ENCODE measurements at regions not wholly inside any gene's neighbourhood (a gene's known extent, or its start where the extent isn't known, plus 50 kb on each side); places are given as distances from the start of the nearest gene placed in this dataset.

DNA sequence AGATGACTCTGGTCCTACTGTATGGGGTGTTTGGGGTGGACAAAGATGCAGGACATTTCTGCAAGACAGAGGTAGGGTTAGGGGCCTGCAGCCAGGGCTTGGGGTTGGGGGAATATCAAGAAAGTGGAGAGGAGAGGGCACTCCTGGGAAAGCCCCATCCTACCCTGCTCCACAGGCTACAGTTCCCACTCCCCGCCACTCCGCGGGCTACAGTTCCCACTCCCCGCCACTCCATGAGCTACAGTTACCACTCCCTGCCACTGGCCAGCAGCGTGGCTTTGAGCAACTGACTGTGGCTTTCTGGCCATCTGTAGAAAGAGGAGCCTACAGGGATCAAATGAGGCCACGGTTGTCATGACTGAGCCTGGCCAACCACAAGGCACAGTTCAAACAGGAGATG, 93.8 kb upstream of the GRIK3 start:
- no peak for DNase-seq (ENCODE audit: low read depth in 2 of 2)

DNA sequence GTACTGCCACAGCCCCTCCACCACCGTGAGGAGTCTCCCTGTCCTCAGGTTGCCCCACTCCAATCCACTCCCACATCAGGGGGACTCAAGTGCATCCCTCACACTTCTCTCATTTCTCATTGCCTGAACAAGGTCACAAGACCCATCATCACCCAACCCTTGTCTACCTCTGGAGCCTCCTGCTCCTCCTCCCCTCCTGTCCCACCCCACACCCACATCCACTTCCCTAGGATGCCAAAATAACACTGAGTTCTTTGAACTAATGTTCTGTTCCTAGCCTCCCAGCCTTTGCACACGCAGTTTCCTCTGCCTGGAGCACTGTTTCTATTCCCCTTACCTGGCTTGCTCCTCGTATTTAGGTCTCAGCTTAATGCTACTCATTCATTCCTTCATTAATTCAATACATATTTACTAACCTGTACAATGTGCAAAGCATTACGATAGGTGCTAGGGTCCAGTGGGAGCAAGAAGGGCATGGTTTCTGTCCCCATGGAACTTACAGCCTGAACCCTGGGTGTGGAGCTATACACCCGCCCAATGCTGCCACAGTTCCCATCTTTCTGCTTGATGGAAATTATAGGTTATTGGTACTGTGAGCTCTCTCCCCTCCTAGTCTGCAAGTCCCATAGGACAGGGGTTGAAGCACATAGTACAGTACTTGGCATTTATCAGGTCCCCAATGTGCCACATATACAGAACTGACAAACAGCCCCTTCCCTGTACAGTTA, 96.1 kb upstream of the GRIK3 start:
- no peak for DNase-seq (ENCODE audit: low read depth in 2 of 2)

DNA sequence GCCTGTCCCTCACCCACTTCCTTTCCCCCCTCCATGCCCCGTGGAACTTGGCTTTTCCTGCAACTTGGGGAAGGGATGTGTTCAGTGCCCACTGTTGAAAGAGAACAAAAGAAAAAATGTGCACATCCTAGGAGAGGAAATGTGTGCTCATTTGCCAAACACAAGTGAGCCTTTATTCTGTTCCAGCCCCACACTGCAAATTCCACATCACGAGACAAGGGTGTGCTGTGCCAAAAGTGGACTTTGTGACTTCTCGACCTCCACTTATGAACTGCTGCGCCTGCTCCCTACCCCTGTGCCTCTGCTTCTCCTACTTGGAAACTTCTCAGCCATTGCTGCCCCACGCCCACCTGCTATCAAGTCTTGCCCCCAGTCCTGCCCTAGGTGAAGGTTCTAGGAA, 97.0 kb upstream of the GRIK3 start:
- peak in 1 of 2 donors; percentile 6 for DNase-seq (ENCODE audit: low read depth in 2 of 2)

DNA sequence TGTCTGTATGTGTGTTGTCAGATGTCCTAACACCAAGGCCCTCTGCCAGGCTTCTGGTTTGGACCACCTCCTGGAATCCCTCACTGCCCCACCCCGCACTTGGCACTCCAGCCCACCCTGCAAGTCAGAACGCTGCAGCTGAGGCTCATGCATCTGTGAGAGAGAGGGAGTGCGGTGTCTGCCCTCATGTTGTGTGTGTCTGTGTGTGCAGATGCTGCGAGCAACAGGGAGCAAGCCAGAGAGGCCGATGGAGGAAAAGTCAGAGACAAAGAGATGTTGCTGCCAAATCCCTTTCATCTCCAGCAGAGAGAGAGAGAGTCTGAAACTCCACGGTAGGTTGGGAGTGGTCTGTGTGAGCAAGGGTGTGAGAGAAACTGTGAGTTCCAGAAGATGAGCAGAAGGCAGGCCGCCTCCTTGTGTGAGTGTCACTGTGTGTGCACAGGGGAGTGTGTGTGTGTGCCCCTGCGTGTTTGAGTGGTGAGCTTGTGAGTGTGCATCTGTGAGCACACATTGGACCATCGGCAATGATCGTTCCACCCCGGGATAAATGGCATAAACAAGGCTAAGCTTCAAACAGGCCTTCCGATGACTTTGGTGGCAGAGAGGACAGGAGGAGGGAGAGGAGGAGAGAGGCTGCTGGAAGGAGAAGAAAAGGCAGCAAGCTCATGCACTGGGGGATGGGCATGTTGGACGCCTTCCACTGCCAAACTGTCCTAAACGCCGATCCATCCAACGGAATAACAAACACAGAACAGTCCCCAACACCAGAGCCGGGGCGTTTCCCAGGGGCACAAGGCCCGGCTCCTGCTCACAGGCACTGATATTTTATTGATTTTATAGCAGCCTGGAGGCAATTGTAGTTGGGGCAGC, 99.2 kb upstream of the GRIK3 start:
- DNase-seq (ENCODE audit: low read depth in 2 of 2): no peak

DNA sequence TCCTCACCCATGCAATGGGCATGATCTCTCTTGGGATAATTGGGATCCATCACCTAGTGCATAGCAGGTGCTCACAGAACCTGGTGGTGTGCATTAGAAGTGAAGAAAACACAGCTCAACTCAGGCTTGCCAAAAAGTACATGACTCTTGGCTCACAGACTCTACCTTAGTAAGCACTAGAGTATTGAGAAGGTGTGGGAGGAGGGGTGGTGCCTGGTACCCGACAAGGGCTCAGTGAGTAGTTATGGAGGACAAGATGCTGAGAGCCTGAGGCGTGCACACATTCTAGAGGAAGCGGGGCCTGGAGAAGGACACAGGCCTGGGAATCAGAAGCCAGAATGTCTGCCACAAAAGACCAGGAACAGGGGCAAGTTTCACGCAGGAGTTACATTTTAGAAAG, 100.3 kb upstream of the GRIK3 start:
- no peak for DNase-seq (ENCODE audit: low read depth in 2 of 2)

DNA sequence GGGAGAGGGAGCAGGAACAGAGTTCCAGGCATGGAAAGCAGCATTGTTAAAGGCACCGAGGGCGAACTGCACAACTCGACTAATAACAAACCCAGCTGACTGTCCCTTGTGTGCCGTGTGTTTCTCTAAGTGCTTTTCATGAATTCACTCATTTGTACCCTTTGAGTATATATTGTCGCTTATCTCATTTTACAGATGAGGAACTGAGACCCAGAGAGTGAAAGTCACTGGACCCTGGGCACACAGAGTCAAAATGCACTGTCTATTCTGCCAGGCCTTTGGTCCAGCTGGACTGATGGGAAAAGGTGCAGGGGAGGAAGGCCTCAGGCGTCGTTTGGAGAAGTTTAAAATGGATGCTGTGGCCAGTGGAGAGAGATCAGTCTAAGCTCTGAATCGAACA, 100.7 kb upstream of the GRIK3 start:
- no peak for DNase-seq (ENCODE audit: low read depth in 2 of 2)

DNA sequence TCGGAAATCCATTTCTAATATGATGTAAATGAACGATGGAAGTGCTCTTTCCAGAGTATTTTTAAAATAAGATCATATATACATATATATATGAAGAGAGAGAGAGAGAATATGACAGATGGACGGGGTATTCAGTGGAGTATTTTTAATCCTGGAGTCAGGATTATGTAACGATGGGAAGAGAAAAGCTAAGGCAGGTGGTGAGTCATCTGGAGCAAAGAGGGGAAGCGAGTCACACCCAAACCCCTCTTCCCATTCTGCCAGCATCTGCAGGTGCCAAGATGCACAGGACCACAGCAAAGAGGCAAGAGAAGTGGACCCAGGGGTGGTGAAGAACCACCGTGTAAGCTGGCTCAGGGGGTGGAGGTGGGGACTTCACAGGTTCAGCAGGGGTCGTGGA, 102.7 kb upstream of the GRIK3 start:
- DNase-seq (ENCODE audit: low read depth in 2 of 2): no peak

DNA sequence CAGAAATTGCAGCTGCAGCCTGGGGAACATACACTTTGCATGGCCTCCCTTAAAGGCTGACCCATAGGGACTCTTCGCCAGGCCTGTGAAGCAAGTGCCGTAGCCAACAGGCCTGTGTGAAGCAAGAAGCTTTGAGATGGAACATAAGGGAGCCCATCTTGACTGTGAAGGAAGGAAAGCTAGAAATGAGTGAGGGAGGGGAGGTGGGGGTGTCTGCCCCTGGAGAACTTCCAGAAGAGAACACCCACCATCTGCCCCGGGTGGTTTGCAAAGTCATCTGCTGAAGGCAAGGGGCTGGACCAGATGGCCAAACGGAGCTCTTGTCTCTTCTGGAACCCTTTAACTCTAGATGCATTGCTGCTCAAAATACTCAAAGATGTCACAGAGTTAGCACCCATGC, 103.3 kb upstream of the GRIK3 start:
- DNase-seq (ENCODE audit: low read depth in 2 of 2): no peak

DNA sequence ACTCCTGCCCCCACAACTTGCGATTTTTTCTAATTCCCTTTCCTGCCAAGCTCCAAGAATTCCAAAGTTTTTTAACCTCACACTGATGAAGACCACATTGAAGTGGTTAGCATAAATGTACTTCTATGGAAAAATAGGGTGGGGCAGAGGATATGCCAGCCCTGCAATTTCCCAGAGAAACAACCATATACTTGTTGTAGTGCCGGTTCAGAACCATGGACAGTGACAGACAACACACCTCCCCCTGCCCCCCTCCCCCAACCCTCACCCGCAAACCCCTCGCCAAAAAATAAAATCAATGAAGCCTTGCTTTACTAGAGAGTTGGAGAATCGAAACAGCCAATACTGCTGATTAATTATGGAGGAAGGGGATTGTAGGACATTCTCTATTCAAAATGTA, 109.5 kb upstream of the GRIK3 start:
- DNase-seq (ENCODE audit: low read depth in 2 of 2): no peak

DNA sequence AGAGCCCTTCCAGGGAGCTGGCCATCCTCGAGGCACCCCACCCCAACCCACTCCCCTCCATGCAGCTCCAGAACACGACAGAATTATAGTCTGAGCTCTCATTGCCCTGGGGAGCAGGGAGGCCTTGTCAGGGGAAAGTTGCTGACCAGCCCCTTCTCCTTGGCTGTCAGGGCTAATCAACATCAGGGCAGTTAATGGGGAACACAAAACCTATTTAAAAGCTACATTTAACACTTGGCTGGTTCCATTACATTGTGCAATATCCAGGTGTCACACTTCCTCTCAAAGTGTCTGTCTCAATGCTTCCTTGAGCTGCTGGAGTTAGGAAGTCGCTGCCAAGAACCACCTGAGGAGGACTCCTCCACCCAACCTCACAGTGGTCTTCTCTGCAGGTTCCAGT, 111.8 kb upstream of the GRIK3 start:
- no peak for DNase-seq (ENCODE audit: low read depth in 2 of 2)

DNA sequence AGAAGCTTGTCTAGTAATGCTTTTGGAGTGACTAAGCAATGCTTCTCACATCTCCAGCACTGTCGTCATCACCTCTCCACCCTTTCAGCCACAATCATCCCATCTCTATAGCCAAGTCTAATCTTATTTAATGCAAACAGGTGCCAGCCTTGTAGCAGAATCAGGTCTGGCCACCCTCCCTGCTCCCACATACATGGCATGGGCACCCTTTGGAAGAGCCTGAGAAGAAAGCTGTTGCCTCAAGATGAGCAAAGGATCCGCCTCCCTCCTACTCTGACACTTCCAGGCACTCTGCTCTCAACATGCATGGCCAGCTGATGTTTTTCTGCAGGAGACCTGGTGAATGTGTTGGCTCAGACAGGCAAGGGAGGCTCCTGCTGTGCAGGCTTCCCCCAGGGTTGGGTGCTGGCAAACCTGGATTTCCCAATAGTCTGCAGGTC, 113.1 kb upstream of the GRIK3 start:
- no peak for DNase-seq (ENCODE audit: low read depth in 2 of 2)

DNA sequence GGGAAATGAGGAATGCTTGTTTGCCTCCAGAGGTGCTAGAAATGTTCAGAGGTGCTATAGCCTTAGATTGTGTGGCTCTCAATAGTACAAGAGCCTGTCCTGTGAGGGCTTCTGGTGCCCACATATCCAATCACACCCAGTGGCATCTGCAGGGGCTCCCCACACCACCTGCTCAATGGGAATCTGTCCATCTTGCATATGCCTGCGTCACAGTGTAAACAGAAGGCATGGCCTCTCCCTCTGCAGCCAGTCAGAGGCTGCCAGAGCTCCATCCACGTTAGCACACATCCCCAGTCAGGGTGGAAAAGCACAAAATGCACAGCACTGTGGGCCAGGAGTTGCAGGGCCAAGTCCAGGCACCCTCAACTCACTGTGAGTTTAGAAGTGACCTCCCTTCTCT, 113.6 kb upstream of the GRIK3 start:
- DNase-seq (ENCODE audit: low read depth in 2 of 2): no peak

DNA sequence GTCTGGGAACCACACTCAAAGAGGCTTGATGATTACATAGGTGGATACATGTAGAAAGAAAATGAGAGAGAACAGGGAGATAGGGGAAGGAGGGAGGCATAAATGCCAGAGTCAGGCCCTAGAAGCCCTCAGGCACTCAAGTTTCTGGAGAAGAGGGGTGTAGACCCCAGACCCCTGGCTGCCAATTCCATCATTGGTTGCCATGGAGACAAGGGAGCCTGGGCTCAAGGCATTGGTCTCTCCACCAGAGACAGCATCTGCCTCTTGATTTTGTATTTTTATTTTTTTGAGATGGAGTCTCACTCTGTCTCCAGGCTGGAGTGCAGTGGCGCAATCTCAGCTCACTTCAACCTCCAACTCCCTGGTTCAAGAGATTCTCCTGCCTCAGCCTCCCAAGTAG, 114.3 kb upstream of the GRIK3 start:
- DNase-seq (ENCODE audit: low read depth in 2 of 2): no peak

DNA sequence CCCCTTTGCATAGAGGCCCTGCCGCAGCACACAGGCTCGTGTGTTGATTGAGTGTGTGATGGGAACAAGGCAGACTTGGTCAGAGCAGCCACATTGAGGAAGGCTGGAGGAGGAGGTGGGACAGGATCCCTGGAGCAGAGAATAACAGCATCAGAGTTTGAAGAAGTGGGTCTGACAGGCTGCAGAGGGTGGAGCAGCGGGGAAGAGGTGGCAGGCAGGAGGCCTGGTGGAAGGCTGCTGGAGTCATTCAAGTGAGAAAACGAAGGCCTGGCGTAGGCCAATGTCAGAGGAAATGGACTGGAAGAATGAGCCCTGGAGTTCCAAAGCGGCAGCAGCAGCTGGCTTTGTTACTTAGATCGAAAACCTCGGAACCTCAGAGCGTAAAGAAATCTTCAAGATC, 115.0 kb upstream of the GRIK3 start:
- no peak for DNase-seq (ENCODE audit: low read depth in 2 of 2)

DNA sequence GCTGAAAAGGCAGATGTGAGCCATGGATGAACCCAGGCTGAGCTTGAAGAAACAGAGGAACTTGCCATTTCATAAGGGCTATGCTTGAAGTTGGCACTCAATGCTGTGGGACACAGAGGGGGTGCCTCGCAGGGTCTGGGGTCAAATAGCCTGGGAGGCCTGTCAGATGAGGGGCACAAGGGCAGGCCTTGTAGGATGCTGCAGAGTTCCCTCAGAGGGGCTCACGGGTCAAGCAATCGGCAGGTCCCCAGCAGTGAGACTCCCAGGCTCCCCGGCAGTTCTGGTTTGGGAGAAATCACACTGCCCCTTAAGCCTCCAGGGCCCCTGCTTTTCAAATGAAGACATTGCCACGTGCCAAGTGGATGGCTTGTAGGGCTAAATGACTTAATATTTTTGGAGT, 116.7 kb upstream of the GRIK3 start:
- DNase-seq (ENCODE audit: low read depth in 2 of 2): no peak

DNA sequence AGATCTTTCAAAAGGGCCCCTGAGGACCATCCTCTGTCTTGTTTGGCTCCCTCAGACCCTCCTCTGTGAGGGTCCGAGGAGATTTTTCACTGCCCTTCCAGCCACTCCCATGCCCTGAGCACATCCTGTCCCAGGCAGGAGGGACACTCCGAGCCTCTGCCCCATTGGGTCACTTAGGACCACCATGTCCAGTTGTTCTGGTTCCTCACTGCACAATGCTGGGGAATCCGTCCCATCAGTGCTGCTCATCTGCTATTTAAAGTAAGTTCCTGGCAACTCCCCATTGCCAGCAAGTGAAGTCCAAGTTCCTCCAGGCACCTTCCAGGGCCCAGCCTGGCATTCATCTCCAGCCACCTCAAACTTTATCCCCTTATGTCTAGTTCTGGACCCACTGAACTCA, 117.5 kb upstream of the GRIK3 start:
- no peak for DNase-seq (ENCODE audit: low read depth in 2 of 2)

DNA sequence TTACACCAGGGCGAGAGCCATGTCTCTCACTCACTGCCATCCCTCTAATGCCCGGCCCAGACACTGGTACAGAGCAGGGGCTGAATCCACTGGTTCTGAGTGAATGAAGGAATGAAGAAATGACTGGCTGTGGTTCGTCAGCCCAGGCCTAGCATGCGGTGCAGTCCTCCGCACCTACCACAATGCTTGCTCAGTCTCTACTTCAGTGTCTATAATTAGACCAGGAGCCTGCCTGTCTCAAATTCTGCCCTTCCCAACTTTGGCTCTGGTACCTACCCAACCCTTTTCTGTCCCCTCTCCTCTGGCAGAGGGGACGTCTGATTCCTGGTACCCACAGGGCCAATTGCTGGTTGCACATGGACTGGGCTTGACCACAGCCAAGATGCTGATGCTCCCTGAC, 118.2 kb upstream of the GRIK3 start:
- DNase-seq (ENCODE audit: low read depth in 2 of 2): no peak

DNA sequence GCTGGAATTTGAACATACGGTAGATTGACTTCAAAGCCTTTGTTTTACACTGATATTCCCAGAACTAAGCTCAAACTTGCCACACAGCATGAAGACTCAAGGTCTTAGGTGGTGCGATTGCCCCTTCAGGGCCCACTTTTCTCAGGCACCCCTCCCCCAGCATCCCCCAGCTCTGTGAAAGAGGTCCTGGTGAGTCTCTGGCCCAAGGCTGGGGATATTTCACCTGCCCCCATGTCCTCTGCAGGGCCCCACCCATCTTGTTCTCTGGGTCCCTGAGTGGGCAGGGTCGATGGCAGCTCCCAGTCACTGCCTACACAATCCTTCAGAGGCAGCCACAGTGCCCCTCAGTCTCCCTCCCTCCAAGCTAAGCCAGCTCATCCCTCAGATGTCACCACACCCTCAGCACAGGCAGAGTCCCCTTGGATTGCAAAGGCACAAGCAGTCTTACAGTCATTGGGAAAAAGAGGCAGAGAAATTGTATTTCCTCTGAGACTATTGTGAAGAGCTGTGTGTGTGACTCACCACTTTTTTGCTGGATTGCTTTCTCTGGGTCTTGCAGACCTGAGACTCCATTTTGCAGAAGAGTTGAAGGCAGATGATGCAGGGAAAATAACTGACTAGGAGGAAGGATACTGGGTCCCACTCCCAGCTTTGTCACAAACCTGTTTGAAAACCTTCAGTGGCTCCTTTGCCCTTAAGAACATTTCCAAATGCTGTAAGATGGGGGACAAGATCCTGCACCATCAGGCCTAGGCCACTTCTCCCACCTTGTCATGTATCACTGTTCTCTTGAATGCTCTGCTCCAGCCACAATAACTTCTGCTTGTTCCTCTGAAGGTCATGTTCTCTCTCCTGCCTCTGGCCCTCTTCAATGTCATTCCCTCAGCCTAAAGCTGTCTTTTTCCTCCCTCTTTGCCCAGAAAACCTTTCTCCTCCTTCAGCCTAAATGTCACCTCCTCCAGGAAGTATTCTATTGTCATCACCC, 119.1 kb upstream of the GRIK3 start:
- no peak for DNase-seq (ENCODE audit: low read depth in 2 of 2)

DNA sequence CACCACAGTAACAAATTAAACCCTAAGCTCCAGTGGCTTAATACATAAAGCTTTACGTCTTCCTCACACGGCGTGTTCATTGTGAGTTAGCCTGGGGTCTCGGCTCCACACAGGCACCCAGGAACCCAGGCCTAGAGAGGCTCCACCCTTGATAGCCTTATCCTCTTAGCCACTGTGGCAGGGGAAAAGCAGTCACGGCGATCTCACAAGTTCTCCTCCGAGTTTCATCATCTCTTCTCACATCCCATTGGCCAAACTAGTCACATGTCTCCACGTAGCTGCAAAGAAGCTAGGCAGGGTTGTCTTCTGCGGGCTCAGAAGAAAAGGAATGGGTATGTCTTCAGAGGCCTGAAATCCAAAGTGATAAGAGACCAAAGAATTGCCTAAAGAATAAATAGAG, 122.3 kb upstream of the GRIK3 start:
- no peak for DNase-seq (ENCODE audit: low read depth in 2 of 2)

DNA sequence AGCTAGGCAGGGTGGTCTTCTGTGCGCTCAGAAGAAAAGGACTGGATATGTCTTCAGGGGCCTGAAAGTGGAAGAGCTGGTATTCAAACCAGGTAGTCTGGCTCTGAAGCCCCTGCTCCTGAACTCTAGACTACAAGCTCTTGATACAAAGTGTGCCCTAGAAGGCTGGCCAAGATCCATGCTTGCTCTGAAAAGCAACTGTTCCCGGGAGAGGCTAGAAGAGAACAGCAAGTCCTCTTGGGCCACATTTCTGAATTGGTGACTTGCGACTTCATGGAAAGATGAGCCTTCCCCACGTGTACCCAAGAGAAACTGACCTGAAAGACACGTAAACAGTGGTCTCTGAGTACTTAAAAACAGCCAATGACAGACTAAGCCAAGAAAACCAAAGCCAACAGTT, 123.3 kb upstream of the GRIK3 start:
- DNase-seq (ENCODE audit: low read depth in 2 of 2): no peak

DNA sequence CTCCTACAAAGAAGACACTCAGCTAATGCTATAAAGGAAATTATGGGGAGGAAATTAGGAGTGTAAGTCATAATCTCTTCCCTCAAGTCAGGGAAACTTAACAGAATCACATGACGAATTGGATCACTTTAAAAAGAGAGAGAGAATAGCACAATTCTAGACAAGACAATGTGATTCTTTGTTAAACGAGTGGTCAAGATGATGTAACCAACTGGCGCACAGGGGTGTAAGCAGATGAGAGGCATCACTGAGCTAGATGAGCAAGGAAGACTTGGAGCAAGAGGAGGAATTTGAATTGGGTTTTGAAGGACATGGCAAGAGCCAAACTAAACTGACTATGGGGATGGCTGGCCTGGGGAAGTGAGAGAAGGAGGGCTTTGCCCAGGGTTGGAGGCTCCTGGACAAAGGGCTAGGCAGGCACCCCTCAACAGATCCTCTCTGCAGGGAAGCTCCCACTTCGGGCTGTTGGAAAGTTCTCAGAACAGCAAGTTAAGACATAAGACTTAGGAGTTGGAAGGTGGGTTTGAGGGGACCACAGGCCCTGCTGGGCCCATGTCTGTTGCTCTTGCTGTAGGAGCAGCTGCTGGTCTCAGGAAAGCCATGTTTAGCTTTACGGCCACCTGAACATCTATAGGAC, 123.9 kb upstream of the GRIK3 start:
- DNase-seq (ENCODE audit: low read depth in 2 of 2): no peak

Data from lung microvascular endothelial cell (primary cell).